SK-N-SH (cell line): ENCODE measurements at regions not wholly inside any gene's neighbourhood (a gene's known extent, or its start where the extent isn't known, plus 50 kb on each side); places are given as distances from the start of the nearest gene placed in this dataset.

Experiments
- CTCF ChIA-PET: fragments of 300-600, 350-600 bp; formaldehyde crosslinking; extraction: SDS; loops from one replicate; lab custom pipeline; 2021; lab: Yijun Ruan, JAX
- POLR2A ChIA-PET: fragments of 350-600 bp; sonication (Branson Sonifier 250); formaldehyde crosslinking; extraction: SDS; loops from one replicate; lab custom pipeline; 2020; ENCODE audit warnings: antibody characterized with exemption, inconsistent platforms; lab: Yijun Ruan, JAX
- DNase-seq: peaks from one replicate; pipeline ENCODE4 v3.0.0; 2012
- H2AFZ ChIP-seq: fragments of 200-600 bp; sonication (generic); 2 replicates; pipeline ENCODE4 v1.8.1; 2016; ENCODE audit warnings: antibody characterized with exemption, mild to moderate bottlenecking, low read depth
- H3F3A ChIP-seq: fragments of 200-600 bp; sonication (generic); replicated peaks from 2 replicates; pipeline ENCODE3; 2016; ENCODE audit warnings: antibody characterized with exemption, mild to moderate bottlenecking; ENCODE audit not compliant: insufficient read depth
- H3K27ac ChIP-seq, 2 experiments: fragments of 200-500 bp in 1 of 2; fragments of 200-600 bp in 1 of 2; sonication (Bioruptor generic) in 1 of 2; sonication (generic), shearing (Covaris generic) in 1 of 2; 2 replicates each; pipeline versions ENCODE4 v1.5.1 to v1.6.1; 2014 to 2016; ENCODE audit warnings: low read depth in 2 of 2, inconsistent platforms in 1 of 2, low read length in 1 of 2, mild to moderate bottlenecking in 1 of 2, mixed read lengths in 1 of 2
- H3K27me3 ChIP-seq: fragments of 200-600 bp; sonication (generic), shearing (Covaris generic); 2 replicates; pipeline ENCODE4 v1.6.1; 2016; ENCODE audit warnings: mixed run types; ENCODE audit not compliant: insufficient read depth
- H3K36me3 ChIP-seq, 2 experiments: fragments of 200-500 bp in 1 of 2; fragments of 200-600 bp in 1 of 2; sonication (Bioruptor generic) in 1 of 2; sonication (generic) in 1 of 2; replicated peaks in 1 of 2; 2 replicates each; pipeline versions ENCODE3 to v1.5.1; 2014 to 2016; ENCODE audit warnings: low read length in 1 of 2, mild to moderate bottlenecking in 1 of 2; ENCODE audit not compliant: insufficient read depth in 2 of 2, control insufficient read depth in 1 of 2
- H3K4me1 ChIP-seq, 2 experiments: fragments of 200-500 bp in 1 of 2; fragments of 200-600 bp in 1 of 2; sonication (Bioruptor generic) in 1 of 2; sonication (generic), shearing (Covaris generic) in 1 of 2; 2 replicates each; pipeline versions ENCODE4 v1.5.1 to v1.6.1; 2014 to 2016; ENCODE audit warnings: low read depth in 1 of 2, low read length in 1 of 2, mixed run types in 1 of 2; ENCODE audit not compliant: insufficient read depth in 2 of 2, control insufficient read depth in 1 of 2
- H3K4me2 ChIP-seq: fragments of 200-600 bp; sonication (generic), shearing (Covaris generic); 2 replicates; pipeline ENCODE4 v1.6.1; 2017; ENCODE audit warnings: mixed run types
- H3K4me3 ChIP-seq, 2 experiments: fragments of 200-500 bp in 1 of 2; fragments of 200-600 bp in 1 of 2; sonication (Bioruptor generic) in 1 of 2; sonication (generic), shearing (Covaris generic) in 1 of 2; 2 replicates each; pipeline versions ENCODE4 v1.5.1 to v1.8.1; 2014 to 2016; ENCODE audit warnings: low read depth in 2 of 2, inconsistent platforms in 1 of 2, low read length in 1 of 2, mild to moderate bottlenecking in 1 of 2, mixed read lengths in 1 of 2, moderate library complexity in 1 of 2
- H3K79me2 ChIP-seq: fragments of 200-600 bp; sonication (generic); 2 replicates; pipeline ENCODE4 v1.8.1; 2017; ENCODE audit warnings: mild to moderate bottlenecking; ENCODE audit not compliant: insufficient read depth
- H3K9ac ChIP-seq: fragments of 200-600 bp; sonication (generic); 2 replicates; pipeline ENCODE4 v1.6.1; 2017; ENCODE audit warnings: mixed run types
- H3K9me2 ChIP-seq: fragments of 200-600 bp; sonication (generic); 2 replicates; pipeline ENCODE4 v1.6.1; 2017; ENCODE audit warnings: mixed run types
- H3K9me3 ChIP-seq: fragments of 200-600 bp; sonication (generic); 2 replicates; pipeline ENCODE4 v1.6.1; 2017; ENCODE audit warnings: mixed run types, mild to moderate bottlenecking, moderate library complexity
- H4K20me1 ChIP-seq: fragments of 200-600 bp; sonication (generic); 2 replicates; pipeline ENCODE4 v1.6.1; 2017; ENCODE audit warnings: mild to moderate bottlenecking, mixed run types; ENCODE audit not compliant: insufficient read depth
- CHD2 ChIP-seq: fragments of 150-350 bp; IDR thresholded peaks from 2 replicates; pipeline ENCODE4 v1.6.1; 2018; ENCODE audit warnings: low read length; ENCODE audit not compliant: partially characterized antibody
- EP300 ChIP-seq, 2 experiments: IDR thresholded peaks; 2 replicates each; pipeline versions ENCODE4 v1.4.0 to v1.6.1; 2012; ENCODE audit warnings: borderline replicate concordance in 1 of 2, low read depth in 1 of 2, low read length in 1 of 2
- EZH2phosphoT487 ChIP-seq: fragments of 200-600 bp; sonication (generic); IDR thresholded peaks from 2 replicates; pipeline ENCODE4 v1.6.1; 2017; ENCODE audit warnings: low read depth, mixed run types, mild to moderate bottlenecking, antibody characterized with exemption, moderate library complexity, borderline replicate concordance
- FOXM1 ChIP-seq: IDR thresholded peaks from 2 replicates; pipeline ENCODE4 v1.4.0; 2012; ENCODE audit warnings: low read depth, mild to moderate bottlenecking
- GATA2 ChIP-seq: sonication (generic); formaldehyde crosslinking; IDR thresholded peaks from 2 replicates; pipeline ENCODE4 v1.5.0; 2020; ENCODE audit warnings: mild to moderate bottlenecking, missing genetic modification reagents
- JUND ChIP-seq: IDR thresholded peaks from 2 replicates; pipeline ENCODE4 v1.4.0; 2012
- MEF2A ChIP-seq: IDR thresholded peaks from 2 replicates; pipeline ENCODE4 v1.4.0; 2012; ENCODE audit warnings: low read depth, borderline replicate concordance
- MXI1 ChIP-seq: IDR thresholded peaks from 2 replicates; pipeline ENCODE4 v1.6.1; 2012; ENCODE audit warnings: mild to moderate bottlenecking, low read depth, low read length, improper control_type of control experiment
- NFIC ChIP-seq: IDR thresholded peaks from 2 replicates; pipeline ENCODE4 v1.4.0; 2012; ENCODE audit warnings: borderline replicate concordance
- PBX3 ChIP-seq: IDR thresholded peaks from 2 replicates; pipeline ENCODE4; 2012
- RCOR1 ChIP-seq: fragments of 150-350 bp; IDR thresholded peaks from 2 replicates; pipeline ENCODE4 v1.6.1; 2017; ENCODE audit warnings: antibody characterized with exemption, low read length
- RFX5 ChIP-seq: IDR thresholded peaks from 2 replicates; pipeline ENCODE4 v1.6.1; 2012; ENCODE audit warnings: mild to moderate bottlenecking, improper control_type of control experiment, low read length
- RXRA ChIP-seq: IDR thresholded peaks from 2 replicates; pipeline ENCODE4 v1.4.0; 2012; ENCODE audit warnings: low read depth, mild to moderate bottlenecking, borderline replicate concordance
- SIN3A ChIP-seq: IDR thresholded peaks from 2 replicates; pipeline ENCODE4 v1.6.1; 2012; ENCODE audit warnings: low read depth, mild to moderate bottlenecking, low read length, moderate library complexity, borderline replicate concordance
- SMC3 ChIP-seq: IDR thresholded peaks from 2 replicates; pipeline ENCODE4 v1.6.1; 2012; ENCODE audit warnings: low read depth, low read length, improper control_type of control experiment
- TEAD4 ChIP-seq: IDR thresholded peaks from 2 replicates; pipeline ENCODE4 v1.4.0; 2012; ENCODE audit warnings: mild to moderate bottlenecking, borderline replicate concordance; ENCODE audit not compliant: insufficient read depth
- USF1 ChIP-seq: IDR thresholded peaks from 2 replicates; pipeline ENCODE4 v1.4.0; 2012; ENCODE audit warnings: low read depth, borderline replicate concordance
- ZBTB33 ChIP-seq: IDR thresholded peaks from 2 replicates; pipeline ENCODE4 v1.4.0; 2012; ENCODE audit warnings: low read depth, borderline replicate concordance
- WGBS: methylation state at CpG from one replicate; pipeline ENCODE4 v1.1.6; 2017; ENCODE audit warnings: low lambda C conversion rate; 5-methylcytosine and 5-hydroxymethylcytosine counted together

GRCh38 chr16:54748611-54749190 is 182.0 kb upstream of the IRX5 start:
- DNase-seq, result no peak
- H3F3A ChIP-seq, result no peaks in the 10 kb centered on the region
- no peaks in the 10 kb centered on the region for H3K9me2 ChIP-seq
- H3K27me3 ChIP-seq, result no peaks in the 10 kb centered on the region
- ChIA-PET CTCF (no interaction called here), POLR2A (no interaction called here)
- H2AFZ ChIP-seq, result no peak overlapping the region
- H3K27ac ChIP-seq, result no peak overlapping the region
- TF ChIP-seq FOXM1 (no peak), ZBTB33 (no peak), GATA2 (CRISPR knock-in tag) (no peak), MXI1 (no peak), SIN3A (no peak), RXRA (no peak), TEAD4 (no peak), RCOR1 (no peak), NFIC (no peak), RFX5 (no peak)
- TF ChIP-seq, all 33 proteins: peak for 0
- Histone ChIP-seq H3K4me2 (no peak overlapping the region), H3K36me3 (no peaks in the 10 kb centered on the region), H4K20me1 (no peaks in the 10 kb centered on the region), H3K9ac (no peak overlapping the region), H3K4me1 (no peaks in the 10 kb centered on the region), H3K79me2 (no peaks in the 10 kb centered on the region), H3K4me3 (no peak overlapping the region), H3K9me3 (no peaks in the 10 kb centered on the region)
- 30% methylated on average over 6 of the region's 6 CpGs for WGBS

GRCh38 chr16:54746596-54746995 is 184.1 kb upstream of the IRX5 start:
- no peak overlapping the region for H3K9ac ChIP-seq
- H3K9me2 ChIP-seq, result no peaks in the 10 kb centered on the region
- 46% methylated on average over 4 of the region's 4 CpGs for WGBS
- no peaks in the 10 kb centered on the region for H3K4me1 ChIP-seq
- POLR2A ChIA-PET, result no interaction called here
- H3F3A ChIP-seq, result no peaks in the 10 kb centered on the region
- H3K27me3 ChIP-seq, result no peaks in the 10 kb centered on the region
- no peak overlapping the region for H3K27ac ChIP-seq
- no peaks in the 10 kb centered on the region for H4K20me1 ChIP-seq
- H2AFZ ChIP-seq, result no peak overlapping the region
- TF ChIP-seq USF1 (no peak), SMC3 (no peak), SIN3A (no peak), TEAD4 (no peak), EP300 (IDR thresholded peaks at IDR 0.05; ENCODE audit: borderline replicate concordance in 1 of 2, low read depth in 1 of 2, low read length in 1 of 2) (no peak), MXI1 (no peak), JUND (no peak), FOXM1 (no peak), CHD2 (no peak), PBX3 (no peak), NFIC (no peak), MEF2A (no peak), EZH2phosphoT487 (no peak)
- no peak overlapping the region for H3K4me2 ChIP-seq
- no peaks in the 10 kb centered on the region for H3K36me3 ChIP-seq
- no peak for DNase-seq
- CTCF ChIA-PET, result no interaction called here
- no peaks in the 10 kb centered on the region for H3K9me3 ChIP-seq
- no peaks in the 10 kb centered on the region for H3K79me2 ChIP-seq
- H3K4me3 ChIP-seq, result no peak overlapping the region
